ENCODE measurements at regions not wholly inside any gene's neighbourhood (a gene's known extent, or its start where the extent isn't known, plus 50 kb on each side); places are given as distances from the start of the nearest gene placed in this dataset.
"Not testable (repeated sequence)": the region's sequence is repeated elsewhere in the genome, so short reads cannot be mapped to it uniquely, and the experiment has no call there.

DNA sequence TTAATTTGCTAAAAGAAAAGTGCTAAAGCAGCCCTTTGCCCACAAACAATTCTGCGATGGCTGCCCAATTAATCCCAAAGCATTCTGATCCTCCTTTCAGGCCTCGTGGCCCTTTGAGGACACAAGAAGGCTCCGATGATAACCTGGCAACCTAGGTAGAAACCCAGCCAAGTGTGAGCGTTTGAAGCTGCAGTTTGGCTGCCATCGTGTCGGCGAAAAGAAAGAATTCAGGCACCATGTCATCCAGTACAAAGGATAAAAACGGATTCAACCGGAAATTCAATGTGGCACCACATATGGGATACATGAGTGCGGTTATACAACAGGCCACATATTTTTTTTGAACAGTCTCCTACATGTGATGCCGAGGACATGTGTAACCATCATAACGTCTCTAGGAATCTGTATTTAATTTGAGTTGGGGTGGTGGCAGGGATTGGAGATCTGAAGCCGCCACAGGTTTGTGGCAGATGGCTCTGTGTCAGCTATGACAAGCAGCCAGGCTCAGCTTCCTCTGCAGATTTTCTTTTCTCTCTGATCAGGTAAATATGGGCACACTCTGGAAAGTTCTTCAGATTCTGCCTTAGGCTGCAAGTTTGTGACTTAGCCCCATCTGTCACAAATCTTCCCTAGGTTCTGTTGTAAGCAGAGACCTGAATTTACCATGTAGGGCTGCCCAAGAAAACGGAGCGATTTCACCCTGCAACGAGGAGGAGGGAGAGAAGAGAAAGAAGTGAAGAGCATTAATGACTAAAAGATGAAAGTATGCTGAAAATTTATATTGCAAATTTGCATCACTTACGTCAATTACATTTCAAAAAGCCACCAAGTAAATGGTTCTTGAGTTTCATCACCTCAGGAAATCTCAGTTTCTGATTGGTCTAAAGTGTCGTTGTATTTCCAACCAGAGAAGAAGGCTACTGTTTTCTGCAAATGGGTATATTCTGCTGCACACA, 573.2 kb downstream of the ZEB2 start:
- DNase-seq, result no peak

DNA sequence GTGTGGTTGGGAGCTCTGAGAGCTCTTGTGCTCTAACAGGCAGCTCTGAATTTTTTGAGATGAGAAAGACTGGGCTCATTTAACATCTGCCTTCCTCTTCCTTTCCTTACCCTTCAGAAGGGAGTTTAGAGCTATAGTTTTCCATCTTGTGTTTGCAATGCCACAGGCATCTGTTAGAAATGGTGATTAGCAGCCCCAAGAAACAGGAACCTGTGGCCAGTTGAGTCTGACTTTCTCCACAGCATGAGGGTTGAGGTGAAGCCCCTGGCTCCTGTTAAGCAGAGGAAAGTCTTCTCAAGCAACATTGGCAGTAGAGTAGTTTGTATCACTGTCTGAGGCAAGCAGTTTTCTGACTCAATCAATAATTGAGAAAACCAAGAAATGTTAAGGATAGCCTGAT, 577.4 kb downstream of the ZEB2 start:
- DNase-seq, result no peak

DNA sequence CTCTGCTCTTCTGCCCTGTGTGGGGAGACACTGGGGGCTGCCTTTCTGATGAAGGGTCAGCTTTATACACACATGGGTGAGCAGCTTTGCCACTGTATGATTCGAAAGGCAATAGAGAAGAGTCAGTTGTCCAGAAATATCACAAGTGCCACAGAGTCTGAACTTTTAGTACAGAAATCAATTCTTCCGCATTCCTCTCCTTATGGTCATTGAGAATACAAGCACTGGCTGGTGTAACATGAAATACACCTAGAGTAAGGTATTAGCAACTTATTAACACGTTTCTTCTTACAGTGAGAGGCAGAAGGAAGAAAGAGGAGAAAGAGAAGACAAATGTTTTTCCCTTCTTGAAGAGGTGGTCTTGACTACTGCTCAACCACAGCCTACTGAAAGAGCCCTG, 579.2 kb downstream of the ZEB2 start:
- no peak for DNase-seq

GRCh38 chr2:143939626-143940330, 580.1 kb downstream of the ZEB2 start:
- DNase-seq, result no peak

GRCh38 chr2:143937723-143938350, 582.1 kb downstream of the ZEB2 start:
- no peak for DNase-seq

DNA sequence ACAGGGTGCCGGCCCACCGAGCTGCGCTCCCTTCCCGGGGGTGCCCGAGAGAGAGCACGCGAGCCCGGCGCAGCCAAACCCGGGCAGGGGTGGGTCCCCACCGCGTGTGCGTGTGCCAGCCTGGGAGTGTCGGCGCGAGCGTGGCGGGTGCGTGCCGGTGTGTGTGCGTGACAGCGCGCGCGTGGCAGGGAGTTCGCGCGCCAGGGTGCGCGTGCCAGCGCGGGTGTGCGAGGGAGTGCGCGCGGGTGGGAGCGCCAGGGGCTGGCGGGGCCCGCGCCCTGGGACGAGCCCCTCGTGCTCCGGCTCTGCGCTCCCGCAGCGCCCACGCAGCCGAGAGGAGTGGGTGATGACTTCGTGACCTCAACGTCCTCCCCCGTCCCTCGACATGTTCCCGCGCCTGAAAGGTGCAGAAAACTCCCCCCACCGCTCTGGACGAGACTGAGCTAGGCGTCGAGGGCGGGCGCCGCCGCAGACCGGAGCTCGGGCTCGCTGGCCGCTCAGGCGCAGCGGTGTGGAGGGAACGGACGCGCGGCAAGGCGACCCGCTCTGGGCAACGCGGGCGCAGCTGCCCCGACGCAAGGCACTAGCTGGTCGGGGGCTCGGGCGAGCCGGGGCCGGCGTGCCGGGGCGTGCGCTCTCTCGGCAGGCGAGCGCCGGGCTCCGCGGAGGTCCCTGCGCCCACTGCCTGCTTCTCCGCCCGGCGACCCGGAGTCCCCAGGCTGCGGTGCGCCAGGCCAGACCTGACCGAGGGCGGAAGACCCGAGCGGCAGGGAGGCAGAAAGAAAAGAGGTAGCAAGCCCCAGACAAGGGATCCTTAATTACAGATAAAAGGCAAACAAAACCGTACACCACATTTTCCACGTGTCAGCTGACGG, 582.8 kb downstream of the ZEB2 start:
- DNase-seq, result peak; percentile 47 to 64

DNA sequence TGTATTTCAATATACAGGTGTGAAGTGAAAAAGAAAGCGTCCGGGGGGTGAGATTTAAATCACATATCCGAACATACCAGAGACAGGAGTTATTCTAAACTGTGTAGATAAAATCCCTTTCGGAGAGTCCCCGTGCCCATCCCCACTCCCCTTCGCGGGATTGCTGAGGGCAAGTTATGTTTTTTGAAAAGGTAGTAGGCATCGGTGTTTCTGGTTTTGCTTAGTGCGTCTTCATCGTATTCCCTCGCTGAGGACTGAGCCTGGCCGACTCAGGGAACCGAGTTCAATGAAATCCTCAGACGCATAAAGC, 583.4 kb downstream of the ZEB2 start:
- peak in 1 of 2 experiments; percentile 37 for DNase-seq

DNA sequence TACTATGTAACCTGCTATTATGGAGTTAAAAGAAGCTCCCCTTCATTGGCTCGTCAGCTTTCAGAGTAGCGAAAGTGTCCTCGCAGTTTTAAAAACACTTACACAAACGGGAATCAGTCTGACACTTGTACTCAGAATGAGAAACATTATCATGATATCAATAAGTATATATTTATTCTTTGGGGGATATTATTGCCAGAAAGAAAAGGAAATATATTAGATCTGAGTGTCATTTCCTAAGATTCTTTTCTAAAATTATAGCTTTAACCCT, 584.5 kb downstream of the ZEB2 start:
- DNase-seq, result no peak

DNA sequence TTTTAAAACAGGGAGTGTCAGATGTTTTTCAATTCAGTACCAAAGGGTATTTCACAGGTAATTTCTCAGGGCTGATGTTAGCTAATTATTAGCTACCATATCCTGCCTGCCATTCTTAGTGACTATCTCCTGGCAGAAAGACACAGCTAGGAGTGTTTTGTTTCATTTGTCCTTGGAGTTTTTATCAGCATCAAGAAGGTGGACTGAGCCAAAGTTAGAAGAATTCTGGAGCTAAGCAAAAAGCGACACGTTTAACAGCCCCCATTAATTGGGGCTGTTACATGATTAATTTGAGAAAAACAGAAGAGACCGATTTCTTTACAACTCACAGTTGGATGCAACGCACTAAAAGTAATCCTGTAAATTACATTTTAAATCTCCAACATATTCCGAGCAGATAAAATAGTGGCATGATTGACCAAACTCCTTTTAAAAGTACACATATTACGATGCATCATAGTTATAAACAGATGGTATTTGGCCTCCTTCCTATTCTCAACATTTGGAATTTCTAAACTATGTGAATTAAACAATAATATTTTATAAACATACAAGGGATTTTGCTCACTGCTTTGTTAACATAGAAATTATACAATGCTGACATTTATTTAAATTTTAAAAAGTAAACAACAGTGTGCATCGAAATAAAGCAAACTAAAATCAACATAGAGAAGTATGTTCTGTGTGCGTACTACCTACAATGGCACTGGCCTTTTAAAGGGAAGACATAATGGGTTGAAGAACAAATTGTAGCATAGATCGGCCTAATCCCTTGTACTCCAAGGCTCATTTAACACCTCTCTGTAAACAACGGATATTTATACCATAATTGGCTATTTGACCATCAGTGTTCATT, 585.1 kb downstream of the ZEB2 start:
- DNase-seq, result no peak

DNA sequence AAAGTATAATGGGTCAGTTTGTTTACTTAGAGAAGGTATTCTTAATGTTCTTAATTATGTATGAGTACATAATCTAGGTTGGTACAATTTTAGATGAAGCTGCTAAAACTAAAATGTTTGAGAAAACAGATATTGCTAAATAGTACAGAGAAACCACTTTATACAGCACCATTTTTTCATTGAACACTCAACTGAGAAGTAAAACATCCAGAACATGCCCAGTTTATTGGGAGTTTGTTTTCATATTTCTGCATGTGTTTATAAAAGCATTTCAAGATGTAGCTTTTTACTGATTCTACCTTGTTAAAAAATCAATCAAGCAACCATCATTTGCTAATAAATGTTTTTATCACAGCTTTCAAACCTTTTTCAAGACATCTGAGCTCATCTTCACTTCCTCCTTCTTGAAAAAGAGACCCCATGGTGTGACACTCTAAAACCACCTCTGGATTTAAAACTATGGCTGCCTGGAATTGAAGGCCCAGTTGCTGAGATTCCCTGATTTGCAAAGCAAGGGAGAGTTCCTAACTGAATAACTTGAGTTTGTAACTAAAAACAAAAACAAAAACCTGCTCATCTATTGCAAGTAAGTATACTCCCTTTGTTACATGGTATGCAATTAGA, 585.9 kb downstream of the ZEB2 start:
- no peak for DNase-seq

DNA sequence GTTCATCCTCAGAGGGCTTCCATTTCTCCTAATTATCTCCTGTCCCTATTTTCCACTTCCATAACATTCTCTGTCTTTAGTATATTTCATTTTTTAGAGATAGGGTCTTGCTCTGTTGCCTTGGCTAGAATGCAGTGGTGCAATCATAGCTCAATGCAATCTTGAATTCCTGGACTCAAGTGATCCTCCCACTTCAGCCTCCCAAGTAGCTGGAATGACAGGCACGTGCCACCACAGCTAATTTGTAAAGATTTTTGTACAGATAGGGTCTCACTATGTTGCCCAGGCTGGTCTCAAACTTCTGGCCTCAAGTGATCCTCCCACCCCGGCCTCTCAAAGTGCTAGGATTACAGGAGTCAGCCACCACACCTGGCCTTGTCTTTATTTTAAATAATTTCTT, 589.0 kb downstream of the ZEB2 start:
- DNase-seq, result no peak

- no peak for DNase-seq
These were observed 591.3 kb downstream of the ZEB2 start for GRCh38 chr2:143928613-143929012.

DNA sequence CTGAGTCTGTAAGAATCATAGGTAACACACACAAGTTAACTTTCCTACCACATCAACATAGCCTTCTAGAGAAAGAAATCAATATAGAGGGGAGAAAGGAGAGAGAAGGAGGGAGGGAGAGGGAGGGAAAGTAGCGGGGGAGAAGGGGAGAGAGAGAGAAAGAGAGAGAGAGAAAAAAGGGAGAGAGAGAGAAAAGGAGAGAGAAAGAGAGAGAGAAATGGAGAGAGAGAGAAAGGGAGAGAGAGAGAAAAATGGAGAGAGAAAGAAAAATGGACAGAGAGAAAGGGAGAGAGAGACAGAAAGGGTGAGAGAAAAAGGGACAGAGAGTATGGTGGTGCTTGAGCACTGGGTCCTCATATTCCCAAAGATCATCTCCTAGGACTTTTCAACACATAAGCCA, 591.7 kb downstream of the ZEB2 start:
- no peak for DNase-seq

DNA sequence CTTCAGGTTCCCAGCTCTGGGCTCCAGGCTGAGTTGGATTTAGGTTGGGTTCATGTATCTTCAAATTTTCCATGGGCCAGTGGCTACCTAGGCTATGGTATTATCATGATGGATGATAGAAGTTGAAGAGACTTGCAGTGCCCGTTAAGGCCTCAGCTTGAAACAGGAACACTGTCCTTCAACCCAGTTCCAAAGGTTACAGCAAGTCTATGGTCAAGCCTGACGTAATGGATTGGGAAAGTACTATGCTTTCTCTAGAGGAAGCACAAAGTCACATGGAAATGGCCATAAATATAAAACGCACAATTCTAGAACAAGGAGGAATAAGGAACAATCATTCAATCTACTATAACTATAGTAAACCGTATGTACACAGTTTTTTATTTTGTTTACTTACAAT, 593.2 kb downstream of the ZEB2 start:
- DNase-seq, result no peak

- DNase-seq, result not testable (repeated sequence)
These were observed 597.6 kb downstream of the ZEB2 start for GRCh38 chr2:143922261-143922830.

DNA sequence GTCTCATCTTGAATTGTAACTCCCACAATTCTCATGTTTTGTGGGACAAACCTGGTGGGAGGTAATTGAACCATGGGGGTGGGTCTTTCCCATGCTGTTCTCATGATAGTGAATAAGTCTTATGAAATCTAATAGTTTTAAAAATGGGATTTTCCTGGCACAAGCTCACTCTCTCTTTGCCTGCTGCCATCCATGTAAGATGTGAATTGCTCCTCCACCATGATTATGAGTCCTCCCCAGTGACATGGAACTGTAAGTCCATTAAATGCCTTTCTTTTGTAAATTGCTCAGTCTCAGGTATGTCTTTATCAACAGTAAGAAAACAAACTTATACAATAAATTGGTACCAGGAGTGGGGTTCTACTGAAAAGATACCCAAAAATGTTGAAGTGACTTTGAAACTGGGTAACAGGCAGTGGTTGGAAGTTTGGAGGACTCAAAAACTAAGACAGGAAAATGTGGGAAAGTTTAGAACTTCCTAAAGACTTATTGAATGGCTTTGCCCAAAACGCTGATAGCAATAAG, 601.4 kb downstream of the ZEB2 start:
- DNase-seq, result no peak

GRCh38 chr2:143916781-143917180, 603.1 kb downstream of the ZEB2 start:
- no peak for DNase-seq

- no peak for DNase-seq
These were observed 610.2 kb downstream of the ZEB2 start for GRCh38 chr2:143909577-143910353.

DNA sequence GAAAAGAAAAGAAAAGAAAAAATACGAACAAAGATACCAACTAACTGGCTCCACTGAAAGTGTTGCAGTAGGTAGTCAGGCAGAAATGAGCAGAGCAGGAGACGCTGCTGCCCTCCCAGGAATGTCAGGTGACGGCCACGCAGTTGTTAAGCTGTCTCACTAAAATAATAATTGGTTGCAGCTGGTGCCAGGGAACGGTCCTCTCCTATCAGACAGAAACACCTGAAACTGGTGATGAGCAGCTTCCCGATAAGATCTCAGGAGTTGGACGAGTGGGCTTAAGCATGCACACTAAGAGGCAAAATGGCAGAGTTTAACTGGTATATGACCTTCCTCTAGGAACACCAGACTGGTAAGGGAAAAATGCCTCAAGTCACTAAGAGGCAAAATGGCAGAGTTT, 611.1 kb downstream of the ZEB2 start:
- DNase-seq, result no peak

DNA sequence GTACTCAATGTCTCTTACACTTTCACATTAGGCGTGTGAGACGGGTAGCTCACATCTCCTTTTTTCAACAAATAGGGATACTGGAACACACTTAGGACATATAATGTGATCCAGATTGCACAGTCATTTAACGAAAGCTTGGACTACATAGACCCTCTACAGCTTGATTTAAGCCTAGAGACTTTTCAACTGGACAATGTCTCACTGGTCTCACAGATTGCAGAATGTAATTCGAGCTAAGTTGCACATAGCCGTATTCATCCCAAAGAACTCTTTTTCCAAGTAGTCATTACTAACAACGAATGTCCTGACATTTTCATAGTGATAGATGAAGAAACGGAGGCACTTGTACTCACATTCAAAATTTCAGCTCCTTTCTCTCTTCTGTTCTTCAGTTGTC, 612.1 kb downstream of the ZEB2 start:
- DNase-seq, result no peak
